ENCODE measurements at regions not wholly inside any gene's neighbourhood (a gene's known extent, or its start where the extent isn't known, plus 50 kb on each side); places are given as distances from the start of the nearest gene placed in this dataset.

- intact Hi-C loops (cut with DNase I), result no loop called here
- DNase-seq, result no peak
- no peaks in the 10 kb centered on the region for H3K27me3 ChIP-seq
- H3K27ac ChIP-seq, result no peak overlapping the region
- 76 to 86% methylated on average over 5 of the region's 5 CpGs for WGBS, 2 donors
- no peaks in the 10 kb centered on the region for H3K36me3 ChIP-seq
- H3K4me3 ChIP-seq, result no peak overlapping the region
- H3K4me1 ChIP-seq, result no peaks in the 10 kb centered on the region
- no peak for TF ChIP-seq POLR2A (IDR thresholded peaks at IDR 0.05)
- no peak for TF ChIP-seq POLR2AphosphoS5 (IDR thresholded peaks at IDR 0.05)
- peaks cover 0 to under 1% (median 0%) of the 10 kb centered on the region in 4 donors for H3K9me3 ChIP-seq
Measured at GRCh38 chr5:5986492-5987178, 391.7 kb downstream of the MED10 start.

- no peak for DNase-seq
- intact Hi-C loops (cut with DNase I), result no loop called here
- 94 to 95% methylated on average over 2 of the region's 2 CpGs for WGBS, 2 donors
Measured at GRCh38 chr5:5985332-5985731, 393.0 kb downstream of the MED10 start.

GRCh38 chr5:5983261-5983980 is 394.9 kb downstream of the MED10 start:
- H3K27ac ChIP-seq, result no peak overlapping the region
- H3K36me3 ChIP-seq, result no peaks in the 10 kb centered on the region
- no peaks in the 10 kb centered on the region for H3K27me3 ChIP-seq
- TF ChIP-seq POLR2AphosphoS5 (IDR thresholded peaks at IDR 0.05) (no peak), POLR2A (IDR thresholded peaks at IDR 0.05) (no peak), CTCF (IDR thresholded peaks at IDR 0.05) (no peak), EP300 (IDR thresholded peaks at IDR 0.05) (no peak)
- H3K4me3 ChIP-seq, result no peak overlapping the region
- H3K9me3 ChIP-seq, result no peaks in the 10 kb centered on the region
- H3K4me1 ChIP-seq, result no peaks in the 10 kb centered on the region
- no peak for DNase-seq
- WGBS, 2 donors, result 84 to 87% methylated on average over 11 of the region's 11 CpGs
- intact Hi-C loops (cut with DNase I), result no loop called here

More at GRCh38 chr5:5985332-5985731, 393.0 kb downstream of the MED10 start:
- Histone ChIP-seq H3K9me3 (no peaks in the 10 kb centered on the region), H3K36me3 (no peaks in the 10 kb centered on the region), H3K27ac (no peak overlapping the region), H3K4me1 (no peaks in the 10 kb centered on the region), H3K27me3 (no peaks in the 10 kb centered on the region), H3K4me3 (no peak overlapping the region)
- TF ChIP-seq POLR2A (IDR thresholded peaks at IDR 0.05), result no peak
- no peak for TF ChIP-seq CTCF (IDR thresholded peaks at IDR 0.05)
- no peak for TF ChIP-seq EP300 (IDR thresholded peaks at IDR 0.05)
- no peak for TF ChIP-seq POLR2AphosphoS5 (IDR thresholded peaks at IDR 0.05)

- TF ChIP-seq POLR2AphosphoS5 (IDR thresholded peaks at IDR 0.05) (no peak), EP300 (IDR thresholded peaks at IDR 0.05) (no peak), POLR2A (IDR thresholded peaks at IDR 0.05) (no peak), CTCF (IDR thresholded peaks at IDR 0.05) (no peak)
- Histone ChIP-seq H3K4me3 (no peak overlapping the region), H3K27me3 (no peaks in the 10 kb centered on the region), H3K27ac (no peak overlapping the region), H3K4me1 (no peaks in the 10 kb centered on the region), H3K36me3 (no peaks in the 10 kb centered on the region), H3K9me3 (no peaks in the 10 kb centered on the region)
- intact Hi-C loops (cut with DNase I), result no loop called here
- no peak for DNase-seq
- 82 to 83% methylated on average over 2 of the region's 2 CpGs for WGBS, 2 donors
Measured at GRCh38 chr5:5981562-5981961, 396.8 kb downstream of the MED10 start.

GRCh38 chr5:5980538-5980895 is 397.8 kb downstream of the MED10 start:
- WGBS, 2 donors, result 58 to 60% methylated on average over 4 of the region's 4 CpGs
- DNase-seq, result no peak

More at GRCh38 chr5:5980538-5980895, 397.8 kb downstream of the MED10 start:
- H3K27me3 ChIP-seq, result no peaks in the 10 kb centered on the region
- H3K4me3 ChIP-seq, result no peak overlapping the region
- TF ChIP-seq EP300 (IDR thresholded peaks at IDR 0.05) (no peak), CTCF (IDR thresholded peaks at IDR 0.05) (no peak), POLR2AphosphoS5 (IDR thresholded peaks at IDR 0.05) (no peak), POLR2A (IDR thresholded peaks at IDR 0.05) (no peak)
- no peaks in the 10 kb centered on the region for H3K36me3 ChIP-seq
- H3K27ac ChIP-seq, result no peak overlapping the region
- H3K4me1 ChIP-seq, result no peaks in the 10 kb centered on the region
- intact Hi-C loops (cut with DNase I), result no loop called here
- H3K9me3 ChIP-seq, result no peaks in the 10 kb centered on the region

Measured in sigmoid colon (tissue), 6 donors.